GM13976 (cell line): ENCODE measurements at regions not wholly inside any gene's neighbourhood (a gene's known extent, or its start where the extent isn't known, plus 50 kb on each side); places are given as distances from the start of the nearest gene placed in this dataset.

Experiments
- DNase-seq: peaks from one replicate; pipeline ENCODE4 v3.0.0; 2012; ENCODE audit warnings: low spot score
- in situ Hi-C: fragments of 300-500 bp; cut with MboI; formaldehyde crosslinking; loops from one replicate; pipeline ENCODE4 v1.12.0; 2022; ENCODE audit warnings: low sequenced_read_pairs, mixed read lengths, inconsistent platforms; ENCODE audit not compliant: unreplicated experiment
- TF ChIP-seq, protein P1 (sequence below): IDR thresholded peaks from 2 replicates; pipeline ENCODE4 v1.5.1; 2012; ENCODE audit warnings: borderline replicate concordance, mild to moderate bottlenecking; ENCODE audit not compliant: insufficient read depth; ENCODE audit errors: extremely low read depth, missing control alignments, control extremely low read depth

DNA sequence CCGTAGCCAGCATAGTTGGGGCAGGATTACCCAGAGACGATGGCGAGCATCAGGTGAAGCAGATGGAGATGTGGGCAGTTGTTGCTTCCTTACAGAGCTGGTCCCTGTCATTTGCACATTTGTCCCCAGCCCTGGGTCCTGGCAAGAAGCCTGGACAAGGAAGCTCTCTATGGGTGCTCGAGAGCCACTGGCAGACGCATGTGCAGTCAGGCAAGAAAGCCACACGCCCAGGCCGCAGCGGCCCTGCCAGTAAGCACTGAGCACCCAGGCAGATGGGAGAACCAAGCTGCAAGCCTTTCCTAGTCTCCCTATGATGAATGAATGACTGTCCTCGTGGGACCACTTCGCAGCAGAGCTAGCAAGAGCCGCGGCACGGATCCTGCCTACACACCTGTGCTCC lies 182.8 kb downstream of the FOXO1 start:
- DNase-seq = no peak
- in situ Hi-C loops = no loop called here
- TF ChIP-seq, protein P1, sequence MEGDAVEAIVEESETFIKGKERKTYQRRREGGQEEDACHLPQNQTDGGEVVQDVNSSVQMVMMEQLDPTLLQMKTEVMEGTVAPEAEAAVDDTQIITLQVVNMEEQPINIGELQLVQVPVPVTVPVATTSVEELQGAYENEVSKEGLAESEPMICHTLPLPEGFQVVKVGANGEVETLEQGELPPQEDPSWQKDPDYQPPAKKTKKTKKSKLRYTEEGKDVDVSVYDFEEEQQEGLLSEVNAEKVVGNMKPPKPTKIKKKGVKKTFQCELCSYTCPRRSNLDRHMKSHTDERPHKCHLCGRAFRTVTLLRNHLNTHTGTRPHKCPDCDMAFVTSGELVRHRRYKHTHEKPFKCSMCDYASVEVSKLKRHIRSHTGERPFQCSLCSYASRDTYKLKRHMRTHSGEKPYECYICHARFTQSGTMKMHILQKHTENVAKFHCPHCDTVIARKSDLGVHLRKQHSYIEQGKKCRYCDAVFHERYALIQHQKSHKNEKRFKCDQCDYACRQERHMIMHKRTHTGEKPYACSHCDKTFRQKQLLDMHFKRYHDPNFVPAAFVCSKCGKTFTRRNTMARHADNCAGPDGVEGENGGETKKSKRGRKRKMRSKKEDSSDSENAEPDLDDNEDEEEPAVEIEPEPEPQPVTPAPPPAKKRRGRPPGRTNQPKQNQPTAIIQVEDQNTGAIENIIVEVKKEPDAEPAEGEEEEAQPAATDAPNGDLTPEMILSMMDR = no peak

DNA sequence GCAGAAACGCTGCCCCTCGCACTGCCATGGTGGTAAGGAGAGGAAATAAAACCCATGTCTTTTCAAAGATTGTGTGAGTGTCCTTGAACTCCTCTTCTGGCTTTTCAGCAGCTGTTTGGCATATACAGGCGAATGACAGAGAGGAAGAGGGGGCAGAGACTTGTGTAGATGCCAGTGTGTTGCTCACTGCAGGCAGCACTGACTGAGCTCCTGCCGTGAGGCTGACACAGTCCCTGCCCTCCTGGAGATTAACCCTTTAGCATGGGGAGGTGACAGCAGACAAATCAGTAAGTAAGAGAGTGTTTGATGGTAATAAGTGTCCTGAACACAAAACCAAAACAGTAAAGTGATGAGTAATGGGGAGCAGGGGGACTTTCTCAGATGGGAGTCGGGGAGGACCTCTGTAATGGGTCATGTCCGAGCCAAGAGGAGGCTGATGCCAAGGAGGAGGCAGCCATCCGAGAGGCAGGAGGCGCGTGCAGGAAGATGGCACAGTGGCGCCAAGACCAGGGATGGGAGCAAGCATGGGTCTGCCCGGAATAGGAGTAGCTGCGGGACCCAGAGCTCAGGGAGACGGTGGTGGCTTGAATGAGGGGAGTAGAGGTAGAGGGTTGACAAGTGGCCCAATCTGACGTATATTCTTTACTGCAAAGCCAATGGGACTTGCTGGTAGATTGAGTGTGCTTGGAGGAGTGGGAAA lies 182.2 kb downstream of the FOXO1 start:
- peak; percentile 11 for DNase-seq
- TF ChIP-seq, protein P1 = no peak
- in situ Hi-C loops = no loop called here

DNA sequence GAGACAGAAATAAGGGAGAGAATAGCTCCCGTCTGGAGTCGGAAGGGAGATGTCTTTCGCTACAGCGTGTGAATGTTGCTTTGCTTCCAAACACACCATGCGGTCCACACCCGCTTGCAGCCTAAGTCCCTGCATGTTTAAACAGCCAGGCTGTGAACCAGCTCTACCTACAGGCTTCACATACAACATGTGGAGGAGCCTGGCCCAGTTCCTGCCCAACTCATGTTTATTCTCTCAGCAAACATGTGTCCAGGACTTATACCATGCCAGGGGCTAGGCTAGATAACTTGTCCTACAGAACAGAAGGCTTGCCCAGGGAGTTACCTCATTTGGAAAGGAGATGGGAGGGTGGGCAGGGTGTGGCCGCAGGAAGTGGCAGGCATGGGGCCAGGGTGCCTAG lies 181.5 kb downstream of the FOXO1 start:
- in situ Hi-C loops = no loop called here
- DNase-seq = peak; percentile 16
- TF ChIP-seq, protein P1 = no peak

DNA sequence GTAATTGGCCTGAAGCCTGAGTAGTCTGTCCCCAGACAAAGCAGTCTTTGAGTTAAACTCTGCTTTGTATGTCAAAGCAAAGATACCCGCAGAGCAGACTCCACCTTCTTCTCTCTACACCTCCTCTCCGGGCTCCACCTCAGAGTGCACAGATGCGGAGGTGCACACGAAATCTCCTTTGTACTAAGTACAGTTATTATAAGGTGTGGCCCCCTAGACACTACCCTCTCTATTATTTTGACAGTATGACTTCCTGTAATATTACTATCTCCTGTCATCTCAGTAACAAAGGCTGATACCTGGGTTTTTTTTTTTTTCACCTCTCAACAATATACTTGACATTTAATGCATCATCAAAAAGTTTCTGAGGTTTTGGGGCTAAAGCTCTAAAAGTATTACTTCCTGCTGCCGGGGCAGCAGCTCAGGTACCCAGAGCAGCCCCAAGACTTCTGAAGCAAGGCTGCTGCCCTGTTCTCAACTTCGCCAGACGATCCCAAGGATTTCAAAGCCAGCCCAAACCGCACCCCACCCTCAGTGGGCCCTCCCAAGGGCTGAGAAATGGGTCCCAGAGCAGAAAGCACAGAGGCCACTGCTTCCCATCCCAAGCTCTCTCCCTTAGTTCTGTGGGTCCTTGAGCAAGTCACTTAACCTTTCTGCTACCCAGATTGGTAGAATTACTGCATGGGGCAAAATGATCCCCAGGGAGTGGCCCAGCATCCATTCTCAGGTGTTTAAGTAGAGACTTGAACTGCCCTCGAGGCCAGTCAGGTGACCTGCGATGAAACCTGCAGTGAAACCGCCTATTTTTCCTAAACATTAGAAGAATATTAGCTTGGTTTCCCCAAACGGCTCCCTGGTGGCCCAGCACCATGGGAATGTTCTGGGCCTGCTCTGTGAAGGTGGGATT lies 180.6 kb downstream of the FOXO1 start:
- TF ChIP-seq, protein P1 = no peak
- peak; percentile 40 for DNase-seq
- in situ Hi-C loops = no loop called here

DNA sequence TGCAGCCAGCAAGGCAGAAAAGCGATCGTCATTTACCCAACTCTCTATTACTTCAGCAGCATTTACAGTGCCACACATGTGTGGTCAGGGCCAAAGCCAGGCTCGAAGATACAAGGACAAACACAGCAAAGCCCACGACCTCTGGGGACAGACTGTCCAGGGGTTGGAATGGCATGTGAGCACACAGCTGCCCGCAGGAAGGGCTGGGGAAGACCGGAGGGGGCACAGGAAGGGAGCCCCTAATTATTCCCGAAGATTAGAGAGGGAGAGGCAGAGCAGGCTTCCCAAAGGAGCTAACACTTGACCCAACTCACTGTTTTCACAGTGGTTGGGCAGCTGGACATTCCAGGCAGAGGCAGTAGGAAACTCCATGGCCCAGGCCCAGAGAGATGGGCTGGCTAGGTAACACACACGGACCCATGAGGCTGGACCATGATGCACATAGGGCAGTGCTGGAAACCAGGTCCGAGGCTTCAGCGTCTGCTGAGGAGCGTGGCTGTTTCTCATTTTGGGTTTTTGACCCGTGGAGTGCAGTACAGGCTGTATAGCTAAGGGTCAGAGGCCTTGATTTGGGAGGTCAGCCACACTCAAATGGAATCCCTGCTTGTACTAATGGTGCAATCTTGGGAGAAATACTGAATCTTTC lies 179.8 kb downstream of the FOXO1 start:
- TF ChIP-seq, protein P1 = no peak
- in situ Hi-C loops = no loop called here
- DNase-seq = no peak

DNA sequence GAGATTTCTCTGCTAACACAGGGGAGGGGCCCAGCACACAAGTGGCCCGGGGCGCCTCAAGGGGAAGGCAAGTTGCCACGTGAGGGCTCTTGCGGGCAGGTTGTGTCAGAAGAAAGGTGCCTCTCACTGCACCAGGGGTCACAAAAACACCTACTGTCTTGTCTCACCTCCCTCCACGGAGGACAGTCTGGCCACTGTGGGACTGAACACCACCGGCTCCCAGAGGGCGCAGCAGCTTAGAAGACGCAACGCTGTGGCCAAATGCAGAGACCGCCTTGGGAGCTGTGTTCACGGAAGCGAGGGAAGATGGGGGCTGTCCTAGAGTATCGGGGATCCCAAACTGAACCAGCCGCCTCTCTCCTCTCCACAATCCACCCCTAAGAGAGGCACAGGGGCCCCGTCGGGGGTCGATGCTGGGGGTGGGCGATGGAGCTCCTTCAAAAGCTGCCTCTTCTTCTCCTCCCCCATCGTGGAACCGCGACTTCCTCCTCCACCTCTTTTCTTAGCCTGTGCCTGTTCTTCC lies 177.5 kb downstream of the FOXO1 start:
- TF ChIP-seq, protein P1 = no peak
- in situ Hi-C loops = no loop called here
- DNase-seq = no peak
